SJCRH30 (cell line): ENCODE measurements at regions not wholly inside any gene's neighbourhood (a gene's known extent, or its start where the extent isn't known, plus 50 kb on each side); places are given as distances from the start of the nearest gene placed in this dataset.
A peak's percentile ranks its signal among the peaks of the same experiment; 100 is the strongest.
"Not testable (repeated sequence)": the region's sequence is repeated elsewhere in the genome, so short reads cannot be mapped to it uniquely, and the experiment has no call there.

Experiments used
- DNase-seq, 2 experiments: peaks; one replicate each; pipeline ENCODE4 v3.0.0-alpha.2; 2015 to 2020
- H3K27ac ChIP-seq: fragments of 250-450 bp; sonication (Bioruptor Pico); 2 replicates; pipeline ENCODE4 v1.5.1; 2020; ENCODE audit warnings: mild to moderate bottlenecking, moderate library complexity
- H3K27me3 ChIP-seq: fragments of 250-450 bp; sonication (Bioruptor Pico); 2 replicates; pipeline ENCODE4 v1.5.1; 2020; ENCODE audit warnings: mild to moderate bottlenecking, moderate library complexity
- H3K36me3 ChIP-seq: fragments of 250-450 bp; sonication (Bioruptor Pico); 2 replicates; pipeline ENCODE4 v1.5.1; 2020; ENCODE audit warnings: mild to moderate bottlenecking, moderate library complexity
- H3K4me1 ChIP-seq: fragments of 250-450 bp; sonication (Bioruptor Pico); 2 replicates; pipeline ENCODE4 v1.5.1; 2020; ENCODE audit warnings: mild to moderate bottlenecking, moderate library complexity
- H3K4me3 ChIP-seq: fragments of 250-450 bp; sonication (Bioruptor Pico); 2 replicates; pipeline ENCODE4 v1.5.1; 2020; ENCODE audit warnings: mild to moderate bottlenecking, moderate library complexity
- H3K9me3 ChIP-seq: fragments of 250-450 bp; sonication (Bioruptor Pico); replicated peaks from 2 replicates; pipeline ENCODE4 v1.5.1; 2020; ENCODE audit warnings: mild to moderate bottlenecking, moderate library complexity

DNA sequence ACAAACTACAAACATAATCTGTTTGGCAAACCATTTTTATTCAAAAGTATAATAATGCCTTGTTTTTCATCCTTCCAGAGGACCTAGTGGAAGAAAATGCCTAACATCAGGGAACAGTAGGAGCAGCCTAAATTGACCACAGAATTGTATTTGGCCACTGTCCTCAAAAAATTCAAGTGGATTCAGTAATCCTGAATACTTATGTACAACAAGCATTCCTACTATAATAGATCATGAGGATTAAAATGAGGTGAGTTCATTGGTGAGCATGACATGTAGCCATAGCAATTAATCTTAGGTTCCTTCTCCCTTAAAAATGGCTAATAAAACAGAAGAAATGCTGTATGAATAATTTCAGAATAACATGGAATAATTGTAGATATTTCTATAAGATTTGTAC is 209.3 kb downstream of the DAD1 start:
- peaks cover 7% of the 10 kb centered on the region for H3K4me1 ChIP-seq
- H3K36me3 ChIP-seq, result 0 out of 2 replicates have a peak, but pooled peaks cover 2% of the 10 kb centered on the region
- H3K27me3 ChIP-seq, result no peaks in the 10 kb centered on the region
- H3K9me3 ChIP-seq, result no peaks in the 10 kb centered on the region
- H3K27ac ChIP-seq, result no peak overlapping the region
- DNase-seq, result no peak
- no peak overlapping the region for H3K4me3 ChIP-seq

DNA sequence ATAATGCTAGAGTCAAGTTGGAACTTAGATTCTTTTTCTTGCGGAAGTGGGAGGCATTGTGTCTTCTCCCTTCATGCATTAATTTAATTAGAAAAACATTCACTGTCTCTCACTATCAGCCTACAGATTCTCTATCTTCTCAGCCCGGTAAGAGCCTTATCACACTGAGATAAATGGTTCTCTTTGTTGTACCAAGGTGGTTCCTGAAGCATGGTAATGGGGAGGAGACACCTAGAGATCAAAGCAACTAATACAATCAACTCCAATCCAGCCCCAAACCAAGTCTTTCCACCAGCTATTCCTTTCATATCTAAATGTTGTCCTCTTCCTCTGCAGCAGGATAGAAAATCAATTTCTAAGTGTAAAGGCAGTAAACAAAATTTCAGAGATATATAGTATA is 210.8 kb downstream of the DAD1 start:
- H3K27ac ChIP-seq, result no peak overlapping the region
- no peak overlapping the region for H3K4me3 ChIP-seq
- 0 out of 2 replicates have a peak, but pooled peaks cover 2% of the 10 kb centered on the region for H3K36me3 ChIP-seq
- H3K4me1 ChIP-seq, result peaks cover 7% of the 10 kb centered on the region
- no peak for DNase-seq
- H3K9me3 ChIP-seq, result no peaks in the 10 kb centered on the region
- H3K27me3 ChIP-seq, result no peaks in the 10 kb centered on the region

DNA sequence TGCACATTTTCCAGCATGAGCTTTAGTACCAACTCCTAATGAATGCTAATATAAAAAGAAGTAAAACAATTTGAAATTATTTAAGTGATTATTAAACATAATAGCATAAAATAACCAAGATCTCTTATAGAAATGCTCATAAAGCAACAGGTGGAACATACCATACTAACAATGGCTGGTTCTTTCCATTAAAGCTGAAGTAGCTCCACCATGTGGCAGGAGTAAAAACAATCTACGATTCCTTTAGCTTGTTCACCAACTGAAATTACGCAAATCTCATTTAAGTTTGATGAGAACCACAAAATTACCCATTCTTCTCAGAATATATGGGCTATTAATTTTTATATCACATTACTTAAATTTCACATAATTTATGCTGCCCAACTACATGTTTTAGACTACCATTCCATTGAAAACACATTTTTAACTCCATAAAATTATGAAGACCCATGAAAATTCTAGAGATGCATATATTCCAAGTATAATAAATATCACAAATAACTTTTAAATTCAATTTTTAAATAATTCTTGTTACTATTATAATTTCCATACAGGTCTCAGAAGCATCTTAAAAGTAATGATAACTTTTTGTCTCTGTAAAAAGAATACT is 213.6 kb downstream of the DAD1 start:
- Histone ChIP-seq H3K27ac (no peak overlapping the region), H3K4me3 (no peak overlapping the region), H3K9me3 (no peaks in the 10 kb centered on the region), H3K27me3 (no peaks in the 10 kb centered on the region), H3K36me3 (0 out of 2 replicates have a peak, but pooled peaks cover 2% of the 10 kb centered on the region), H3K4me1 (peaks cover 7% of the 10 kb centered on the region)
- peak in 1 of 2 experiments; percentile 75 for DNase-seq

DNA sequence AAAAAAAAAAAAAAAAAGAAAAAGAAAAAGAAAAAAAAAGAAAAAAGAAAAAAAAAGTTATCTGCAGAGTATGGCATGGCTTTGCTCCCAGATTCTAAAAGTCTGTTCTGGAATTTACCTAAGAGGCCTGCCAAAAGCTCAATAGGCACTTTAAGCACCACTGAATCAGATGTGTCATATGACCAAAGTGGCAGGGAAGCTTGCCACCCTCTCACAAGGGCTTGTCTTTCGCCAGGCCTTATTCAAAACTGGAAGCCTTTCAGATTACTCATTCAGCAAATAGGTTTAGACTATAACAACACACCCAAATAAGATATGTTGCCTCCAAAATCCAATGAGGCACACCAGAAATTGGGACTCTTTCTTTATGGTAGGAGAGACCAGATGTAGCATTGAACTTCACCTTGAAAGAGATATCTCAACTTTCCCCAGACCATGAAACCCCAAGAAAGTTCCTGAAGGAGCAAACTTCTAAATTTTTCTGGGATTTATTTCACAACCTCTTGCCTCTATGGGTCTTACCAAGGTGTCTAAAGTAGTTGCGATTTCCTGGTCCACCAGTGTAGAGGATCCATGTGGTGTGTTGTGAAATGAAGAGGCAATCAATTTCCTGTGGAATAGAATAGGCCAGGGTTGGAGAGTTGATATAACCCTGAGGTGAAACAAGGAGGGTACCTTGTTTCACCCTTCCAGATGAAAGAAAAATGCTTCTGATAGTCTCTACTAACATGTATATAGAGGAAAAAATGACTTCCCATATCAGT is 218.8 kb downstream of the DAD1 start:
- Histone ChIP-seq H3K27ac (no peak overlapping the region), H3K4me3 (no peak overlapping the region), H3K36me3 (no peaks in the 10 kb centered on the region), H3K9me3 (no peaks in the 10 kb centered on the region; the same call in 1 of the 2 replicates), H3K27me3 (no peaks in the 10 kb centered on the region), H3K4me1 (no peaks in the 10 kb centered on the region)
- DNase-seq, result no peak

DNA sequence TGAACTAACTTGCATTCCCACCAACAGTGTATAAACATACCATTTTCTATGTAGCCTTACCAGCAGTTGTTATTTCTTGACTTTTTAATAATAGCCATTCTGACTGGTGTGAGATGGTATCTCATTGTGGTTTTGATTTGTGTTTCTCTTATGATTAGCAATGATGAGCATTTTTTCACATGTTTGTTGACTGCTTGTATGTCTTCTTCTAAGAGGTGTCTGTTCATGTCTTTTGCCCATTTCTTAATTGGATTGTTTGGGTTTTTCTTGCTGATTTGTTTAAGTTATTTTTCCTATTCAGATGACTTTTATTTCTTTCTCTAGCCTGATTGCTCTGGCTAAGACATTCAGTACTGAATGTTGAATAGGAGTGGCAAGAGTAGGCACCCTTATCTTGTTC is 230.3 kb downstream of the DAD1 start:
- no peaks in the 10 kb centered on the region for H3K36me3 ChIP-seq
- H3K9me3 ChIP-seq, result no peaks in the 10 kb centered on the region
- no peak for DNase-seq
- no peak overlapping the region for H3K4me3 ChIP-seq
- no peaks in the 10 kb centered on the region for H3K27me3 ChIP-seq
- no peaks in the 10 kb centered on the region for H3K4me1 ChIP-seq
- no peak overlapping the region for H3K27ac ChIP-seq

DNA sequence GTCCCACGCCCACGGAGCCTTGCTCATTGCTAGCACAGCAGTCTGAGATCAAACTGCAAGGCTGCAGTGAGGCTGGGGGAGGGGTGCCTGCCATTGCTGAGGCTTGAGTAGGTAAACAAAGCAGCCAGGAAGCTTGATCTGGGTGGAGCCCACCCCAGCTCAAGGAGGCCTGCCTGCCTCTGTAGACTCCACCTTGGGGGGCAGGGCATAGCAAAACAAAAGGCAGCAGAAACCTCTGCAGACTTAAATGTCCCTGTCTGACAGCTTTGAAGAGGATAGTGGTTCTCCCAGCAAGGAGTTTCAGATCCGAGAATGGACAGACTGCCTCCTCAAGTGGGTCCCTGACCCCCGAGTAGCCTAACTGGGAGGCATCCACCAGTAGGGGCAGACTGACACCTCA is 239.7 kb downstream of the DAD1 start:
- DNase-seq, H3K27ac ChIP-seq, H3K9me3 ChIP-seq, H3K4me3 ChIP-seq, H3K36me3 ChIP-seq, H3K4me1 ChIP-seq, H3K27me3 ChIP-seq: not testable (repeated sequence)

DNA sequence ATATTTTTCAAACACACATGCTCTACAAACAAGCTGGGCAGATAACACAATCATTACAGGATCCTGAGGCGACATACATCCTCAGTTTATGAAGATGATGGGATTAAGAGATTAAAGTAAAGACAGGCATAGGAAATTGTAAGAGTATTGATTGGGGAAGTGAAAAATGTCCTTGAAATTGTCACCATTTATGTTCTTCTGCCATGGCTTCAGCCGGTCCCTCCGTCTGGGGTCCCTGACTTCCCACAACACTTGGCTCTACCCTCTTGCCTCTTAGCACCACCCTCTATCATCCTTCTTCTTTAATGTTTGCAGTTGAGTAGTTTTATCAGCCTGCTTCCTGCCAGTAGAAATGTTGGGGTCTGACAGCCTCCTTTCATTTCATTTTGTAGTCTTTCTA is 244.4 kb downstream of the DAD1 start:
- no peak overlapping the region for H3K27ac ChIP-seq
- H3K4me3 ChIP-seq, result no peak overlapping the region
- no peaks in the 10 kb centered on the region for H3K36me3 ChIP-seq
- H3K27me3 ChIP-seq, result no peaks in the 10 kb centered on the region
- H3K4me1 ChIP-seq, result peaks cover 6% of the 10 kb centered on the region
- peaks cover 16% of the 10 kb centered on the region for H3K9me3 ChIP-seq
- no peak for DNase-seq

DNA sequence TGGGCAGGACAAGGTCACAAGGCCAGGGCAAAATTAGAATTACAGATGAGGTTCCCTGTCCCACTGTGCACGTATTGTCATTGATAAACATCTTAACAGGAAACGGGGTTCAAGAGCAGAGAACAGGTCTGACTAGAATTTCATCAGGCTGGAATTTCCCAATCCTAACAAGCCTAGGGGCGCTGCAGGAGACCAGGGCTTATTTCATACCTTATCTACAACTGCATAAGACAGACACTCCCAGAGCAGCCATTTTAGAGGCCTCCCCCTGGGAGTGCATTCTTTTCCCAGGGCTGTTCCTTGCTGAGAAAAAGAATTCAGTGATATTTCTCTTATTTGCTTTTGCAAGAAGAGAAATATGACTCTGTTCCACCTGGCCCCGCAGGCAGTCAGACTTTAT is 244.8 kb downstream of the DAD1 start:
- not testable (repeated sequence) for H3K4me3 ChIP-seq, H3K27ac ChIP-seq

DNA sequence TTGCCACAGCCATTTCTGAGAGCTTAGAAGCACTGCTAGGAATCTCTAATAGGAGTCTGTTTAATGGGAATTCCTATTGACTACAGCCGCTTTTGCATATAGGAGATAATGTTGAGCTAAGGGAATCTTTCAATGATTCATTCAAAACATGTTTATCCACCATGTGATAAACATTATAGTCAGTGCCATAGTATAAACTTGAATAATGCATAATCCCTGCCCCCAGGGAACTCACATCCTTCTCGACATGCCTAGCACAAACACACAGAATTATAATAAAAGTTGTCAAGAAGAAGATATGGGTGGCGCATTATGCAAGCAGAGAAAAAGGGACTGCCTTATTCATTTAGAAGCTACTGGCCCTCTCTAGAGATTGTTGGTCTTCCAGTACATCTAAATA is 248.0 kb downstream of the DAD1 start:
- H3K36me3 ChIP-seq, result no peaks in the 10 kb centered on the region

More for the DNA sequence above, 244.8 kb downstream of the DAD1 start:
- not testable (repeated sequence) for H3K36me3 ChIP-seq, H3K27me3 ChIP-seq, H3K4me1 ChIP-seq, DNase-seq
- peaks cover 16% of the 10 kb centered on the region for H3K9me3 ChIP-seq

DNA sequence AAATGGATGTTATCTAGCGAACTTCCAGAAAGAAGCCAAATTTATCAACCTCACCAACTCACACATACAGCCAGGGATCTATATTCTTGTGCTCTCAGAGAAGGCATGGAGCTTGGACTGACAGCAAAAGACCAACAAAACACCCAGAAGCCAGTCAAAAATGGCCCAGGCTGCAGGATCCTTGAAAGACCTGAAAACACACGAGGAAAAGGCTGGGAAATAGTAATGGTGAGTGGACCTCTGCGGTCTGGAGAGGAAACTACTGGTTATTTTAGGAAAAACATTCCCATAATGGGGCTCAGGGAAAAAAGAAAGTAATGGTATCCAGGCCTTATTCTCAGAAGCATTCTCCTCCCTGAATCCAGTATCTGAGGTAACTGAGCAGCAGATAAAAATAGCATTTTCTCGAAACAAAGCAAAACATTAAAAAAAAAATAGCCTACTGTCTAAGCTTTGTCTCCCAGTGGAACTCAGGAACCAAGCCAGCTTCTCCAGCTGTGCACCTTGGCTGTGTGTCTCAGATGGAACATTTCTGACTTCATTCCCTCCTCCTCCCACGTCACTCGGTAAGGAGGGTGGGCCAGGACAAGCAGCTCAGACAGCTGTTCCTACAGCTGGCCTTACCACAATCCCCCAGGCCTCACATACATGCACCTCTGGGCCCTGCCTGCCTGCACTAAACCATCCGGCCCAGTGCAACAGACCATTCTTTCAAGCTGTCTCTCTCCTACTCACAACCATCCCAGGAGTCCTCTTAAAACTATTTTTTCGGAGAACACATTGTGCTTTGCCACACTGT is 249.9 kb downstream of the DAD1 start:
- Histone ChIP-seq H3K4me1 (peaks cover 12% of the 10 kb centered on the region), H3K27ac (no peak overlapping the region), H3K27me3 (no peaks in the 10 kb centered on the region; the same call in 1 of the 2 replicates), H3K4me3 (no peak overlapping the region), H3K9me3 (peaks cover 6% of the 10 kb centered on the region), H3K36me3 (no peaks in the 10 kb centered on the region)
- peak; percentile 68 to 83 for DNase-seq

More for the DNA sequence above, 248.0 kb downstream of the DAD1 start:
- no peak for DNase-seq
- Histone ChIP-seq H3K27me3 (no peaks in the 10 kb centered on the region), H3K9me3 (peaks cover 16% of the 10 kb centered on the region), H3K4me1 (peaks cover 12% of the 10 kb centered on the region), H3K27ac (no peak overlapping the region), H3K4me3 (no peak overlapping the region)

DNA sequence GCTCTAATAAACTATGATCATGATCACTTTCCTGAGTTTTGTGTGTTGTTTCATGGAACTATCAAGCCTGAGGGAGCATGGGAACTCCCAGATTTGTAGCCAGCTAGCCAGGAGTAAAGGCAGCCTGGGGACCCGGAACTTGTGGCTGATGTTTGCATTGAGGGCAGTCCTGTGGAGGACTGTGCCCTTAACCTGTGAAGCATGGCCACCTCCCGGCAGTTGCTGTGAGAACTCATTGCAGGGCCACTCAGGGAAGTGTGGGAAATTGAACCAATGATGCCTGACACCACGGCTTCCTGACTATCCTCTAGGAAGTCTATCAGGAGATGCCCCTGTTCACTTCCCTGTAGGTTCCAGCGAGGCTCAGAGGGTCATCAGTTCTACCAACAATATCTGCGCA is 250.6 kb downstream of the DAD1 start:
- Histone ChIP-seq H3K27ac (no peak overlapping the region), H3K9me3 (peaks cover 2% of the 10 kb centered on the region), H3K36me3 (no peaks in the 10 kb centered on the region), H3K4me1 (peaks cover 12% of the 10 kb centered on the region), H3K27me3 (no peaks in the 10 kb centered on the region; the same call in 1 of the 2 replicates), H3K4me3 (no peak overlapping the region)
- DNase-seq, result no peak

DNA sequence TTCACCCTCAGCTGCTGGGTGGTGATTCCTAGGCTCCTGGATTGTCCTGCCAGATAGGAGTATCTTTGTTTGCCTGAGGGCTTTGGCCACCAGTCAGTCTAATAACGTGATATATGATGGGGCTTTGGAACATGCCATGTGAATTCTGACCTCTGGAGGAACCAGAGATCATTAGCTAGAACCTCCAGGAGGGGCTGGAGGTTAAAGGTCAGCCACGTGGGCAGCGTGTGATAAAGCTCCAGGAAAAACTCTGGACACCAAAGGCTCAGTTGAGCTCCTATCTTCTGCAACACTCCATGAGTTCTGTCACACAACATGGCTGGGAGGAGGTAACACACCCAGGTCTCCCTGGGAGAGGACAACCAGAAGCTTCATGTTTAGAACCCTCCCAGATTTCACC is 251.1 kb downstream of the DAD1 start:
- Histone ChIP-seq H3K4me3 (no peak overlapping the region), H3K36me3 (no peaks in the 10 kb centered on the region), H3K4me1 (peaks cover 12% of the 10 kb centered on the region), H3K9me3 (no peaks in the 10 kb centered on the region; the same call in 1 of the 2 replicates), H3K27me3 (no peaks in the 10 kb centered on the region; the same call in 1 of the 2 replicates), H3K27ac (no peak overlapping the region)
- DNase-seq, result no peak

DNA sequence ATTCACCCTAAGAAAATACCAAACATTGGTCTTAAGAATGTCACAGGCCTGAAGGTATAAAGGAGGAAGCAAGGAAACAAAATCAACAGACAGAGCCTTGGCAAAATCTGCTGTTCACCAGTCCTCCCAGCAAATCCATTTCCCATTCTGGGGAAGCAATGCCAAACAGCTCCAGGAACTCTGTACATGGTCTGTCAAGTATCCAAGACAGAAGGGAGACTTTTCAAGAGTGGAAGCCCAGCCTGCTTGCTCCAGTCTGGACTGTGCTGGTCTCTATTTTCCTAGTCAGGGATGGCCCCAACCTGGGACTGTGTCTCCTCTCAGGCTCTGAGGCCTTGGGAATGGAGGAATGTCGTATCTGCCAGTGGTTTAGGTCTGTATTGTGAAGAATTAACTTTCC is 251.5 kb downstream of the DAD1 start:
- no peaks in the 10 kb centered on the region; the same call in 1 of the 2 replicates for H3K27me3 ChIP-seq
- no peak overlapping the region for H3K4me3 ChIP-seq
- H3K4me1 ChIP-seq, result peaks cover 12% of the 10 kb centered on the region
- H3K36me3 ChIP-seq, result no peaks in the 10 kb centered on the region
- no peak overlapping the region for H3K27ac ChIP-seq
- no peak for DNase-seq
- H3K9me3 ChIP-seq, result no peaks in the 10 kb centered on the region; the same call in 1 of the 2 replicates

DNA sequence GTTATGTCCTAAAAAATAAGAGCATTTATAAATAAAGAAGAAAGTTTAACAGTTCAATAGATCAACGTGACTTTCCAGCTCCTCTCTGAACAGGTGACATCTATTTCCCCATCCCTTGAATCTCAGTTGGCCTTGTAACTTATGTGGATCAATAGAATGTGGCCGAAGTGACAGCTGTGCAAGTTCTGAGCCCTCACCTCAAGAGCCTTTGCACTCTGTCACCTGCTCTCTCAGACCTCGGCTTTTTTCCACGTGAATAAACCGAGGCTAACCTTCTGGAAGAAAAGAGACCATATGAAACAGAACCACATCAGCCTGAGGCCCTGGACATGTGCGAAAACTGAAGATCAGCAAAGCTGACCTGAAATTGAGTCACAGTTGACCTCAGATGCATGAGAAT is 253.0 kb downstream of the DAD1 start:
- Histone ChIP-seq H3K27ac (no peak overlapping the region), H3K4me1 (peaks cover 12% of the 10 kb centered on the region), H3K4me3 (no peak overlapping the region), H3K9me3 (0 out of 2 replicates have a peak, but pooled peaks cover under 1% of the 10 kb centered on the region), H3K36me3 (no peaks in the 10 kb centered on the region), H3K27me3 (no peaks in the 10 kb centered on the region; the same call in 1 of the 2 replicates)
- DNase-seq, result no peak

DNA sequence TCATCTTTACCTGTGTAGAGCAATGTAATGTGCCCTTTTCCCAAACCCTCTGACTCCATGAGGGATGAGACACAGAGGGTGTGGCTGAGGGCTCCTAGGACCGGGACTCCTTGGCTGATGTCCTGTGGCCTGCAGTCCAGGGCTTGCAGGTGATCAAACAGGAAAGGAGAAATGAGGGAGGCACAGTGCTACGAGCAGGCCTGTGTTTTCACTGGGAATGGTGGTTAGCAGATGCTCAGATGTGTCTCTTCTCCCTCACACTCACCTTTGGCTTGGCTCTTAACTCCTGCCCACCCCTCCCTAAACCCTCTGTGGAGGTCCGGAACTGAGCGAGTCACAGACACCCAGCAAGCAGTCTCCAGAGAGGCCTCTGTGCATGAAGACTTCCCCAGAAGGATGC is 254.4 kb downstream of the DAD1 start:
- no peak overlapping the region for H3K4me3 ChIP-seq
- peaks cover 10% of the 10 kb centered on the region for H3K9me3 ChIP-seq
- no peak overlapping the region for H3K27ac ChIP-seq
- no peaks in the 10 kb centered on the region; the same call in 1 of the 2 replicates for H3K27me3 ChIP-seq
- peaks cover 6% of the 10 kb centered on the region for H3K4me1 ChIP-seq
- DNase-seq, result no peak
- no peaks in the 10 kb centered on the region for H3K36me3 ChIP-seq
